Tibial nerve (tissue), 4 donors: ENCODE measurements at regions not wholly inside any gene's neighbourhood (a gene's known extent, or its start where the extent isn't known, plus 50 kb on each side); places are given as distances from the start of the nearest gene placed in this dataset.

Source experiments
- EP300 ChIP-seq, 2 donors: sonication (generic); formaldehyde crosslinking; IDR thresholded peaks; one replicate each; pipeline ENCODE4 v1.6.1; 2017; ENCODE audit warnings: antibody characterized with exemption in 2 of 2, mild to moderate bottlenecking in 1 of 2
- POLR2A ChIP-seq, 2 donors: fragments of 450-650 bp; IDR thresholded peaks; one replicate each; pipeline ENCODE4 v1.6.1; 2017; ENCODE audit warnings: antibody characterized with exemption in 2 of 2, mild to moderate bottlenecking in 2 of 2, moderate library complexity in 2 of 2
- TF ChIP-seq, protein P1 (sequence below), 5 experiments: fragments of 200-600 bp in 3 of 5; fragments of 450-650 bp in 2 of 5; sonication (generic) in 3 of 5; IDR thresholded peaks; one replicate each; pipeline ENCODE4 v1.5.1; 2016 to 2019; ENCODE audit warnings: antibody characterized with exemption in 5 of 5, mild to moderate bottlenecking in 3 of 5, moderate library complexity in 2 of 5

GRCh38 chr11:25293166-25293565 is 796.3 kb downstream of the LUZP2 start:
- TF ChIP-seq, protein P1, sequence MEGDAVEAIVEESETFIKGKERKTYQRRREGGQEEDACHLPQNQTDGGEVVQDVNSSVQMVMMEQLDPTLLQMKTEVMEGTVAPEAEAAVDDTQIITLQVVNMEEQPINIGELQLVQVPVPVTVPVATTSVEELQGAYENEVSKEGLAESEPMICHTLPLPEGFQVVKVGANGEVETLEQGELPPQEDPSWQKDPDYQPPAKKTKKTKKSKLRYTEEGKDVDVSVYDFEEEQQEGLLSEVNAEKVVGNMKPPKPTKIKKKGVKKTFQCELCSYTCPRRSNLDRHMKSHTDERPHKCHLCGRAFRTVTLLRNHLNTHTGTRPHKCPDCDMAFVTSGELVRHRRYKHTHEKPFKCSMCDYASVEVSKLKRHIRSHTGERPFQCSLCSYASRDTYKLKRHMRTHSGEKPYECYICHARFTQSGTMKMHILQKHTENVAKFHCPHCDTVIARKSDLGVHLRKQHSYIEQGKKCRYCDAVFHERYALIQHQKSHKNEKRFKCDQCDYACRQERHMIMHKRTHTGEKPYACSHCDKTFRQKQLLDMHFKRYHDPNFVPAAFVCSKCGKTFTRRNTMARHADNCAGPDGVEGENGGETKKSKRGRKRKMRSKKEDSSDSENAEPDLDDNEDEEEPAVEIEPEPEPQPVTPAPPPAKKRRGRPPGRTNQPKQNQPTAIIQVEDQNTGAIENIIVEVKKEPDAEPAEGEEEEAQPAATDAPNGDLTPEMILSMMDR (IDR thresholded peaks at IDR 0.05) = no peak
- TF ChIP-seq EP300 (IDR thresholded peaks at IDR 0.05) (no peak), POLR2A (IDR thresholded peaks at IDR 0.05) (no peak)
